Astrocyte (in vitro differentiated cells and primary cell): ENCODE measurements at regions not wholly inside any gene's neighbourhood (a gene's known extent, or its start where the extent isn't known, plus 50 kb on each side); places are given as distances from the start of the nearest gene placed in this dataset.

Experiments used
- DNase-seq: peaks from one replicate; pipeline ENCODE4 v3.0.0-alpha.2; 2010; ENCODE audit warnings: low read depth
- FAIRE-seq: peaks from 2 replicates; lab custom pipeline; 2011; peaks lifted over from hg19 to GRCh38; lab: Jason Lieb, UNC
- H2AFZ ChIP-seq: 2 replicates; pipeline ENCODE4 v1.6.0; 2012; ENCODE audit warnings: low read depth, low read length, inconsistent platforms
- H3K27ac ChIP-seq: 2 replicates; pipeline ENCODE4 v1.5.1; 2011; ENCODE audit warnings: low read depth, low read length, inconsistent platforms
- H3K27me3 ChIP-seq: 2 replicates; pipeline ENCODE4 v1.6.0; 2011; ENCODE audit warnings: low read length, inconsistent platforms; ENCODE audit not compliant: insufficient read depth
- H3K36me3 ChIP-seq: 2 replicates; pipeline ENCODE4 v1.5.1; 2011; ENCODE audit warnings: low read length, inconsistent platforms; ENCODE audit not compliant: insufficient read depth
- H3K4me1 ChIP-seq: 2 replicates; pipeline ENCODE4 v1.5.1; 2011; ENCODE audit warnings: low read length, inconsistent platforms; ENCODE audit not compliant: insufficient read depth
- H3K4me2 ChIP-seq: 2 replicates; pipeline ENCODE4 v1.6.0; 2012; ENCODE audit warnings: low read length, inconsistent platforms
- H3K4me3 ChIP-seq: 2 replicates; pipeline ENCODE4 v1.5.1; 2011; ENCODE audit warnings: low read depth, mild to moderate bottlenecking, low read length, inconsistent platforms; ENCODE audit not compliant: insufficient read depth
- H3K79me2 ChIP-seq: 2 replicates; pipeline ENCODE4 v1.6.0; 2012; ENCODE audit warnings: mild to moderate bottlenecking, low read length, inconsistent platforms; ENCODE audit not compliant: insufficient read depth
- H3K9ac ChIP-seq: 2 replicates; pipeline ENCODE4 v1.6.0; 2012; ENCODE audit warnings: mild to moderate bottlenecking, low read length, inconsistent platforms
- H3K9me3 ChIP-seq: 2 replicates; pipeline ENCODE4 v1.5.1; 2012; ENCODE audit warnings: low read depth, mild to moderate bottlenecking, low read length, inconsistent platforms; ENCODE audit not compliant: insufficient read depth
- H4K20me1 ChIP-seq: 2 replicates; pipeline ENCODE4 v1.6.0; 2012; ENCODE audit warnings: low read length, inconsistent platforms; ENCODE audit not compliant: insufficient read depth
- H3K27ac Mint-ChIP-seq: one replicate; pipeline ENCODE4 v1.8.0; 2021; ENCODE audit warnings: mild to moderate bottlenecking, mixed read lengths; ENCODE audit not compliant: unreplicated experiment
- H3K27me3 Mint-ChIP-seq: one replicate; pipeline ENCODE4 v1.8.0; 2021; ENCODE audit warnings: low read depth, mixed read lengths; ENCODE audit not compliant: unreplicated experiment
- H3K36me3 Mint-ChIP-seq: one replicate; pipeline ENCODE4 v1.8.0; 2021; ENCODE audit warnings: low read depth, mixed read lengths; ENCODE audit not compliant: unreplicated experiment
- H3K4me1 Mint-ChIP-seq: one replicate; pipeline ENCODE4 v1.8.0; 2021; ENCODE audit warnings: low read depth, mixed read lengths; ENCODE audit not compliant: unreplicated experiment
- H3K4me3 Mint-ChIP-seq: one replicate; pipeline ENCODE4 v1.8.0; 2021; ENCODE audit warnings: mild to moderate bottlenecking, moderate library complexity, mixed read lengths; ENCODE audit not compliant: unreplicated experiment
- H3K9me3 Mint-ChIP-seq: one replicate; pipeline ENCODE4 v1.8.0; 2021; ENCODE audit warnings: mild to moderate bottlenecking, mixed read lengths; ENCODE audit not compliant: unreplicated experiment
- CTCF ChIP-seq: IDR thresholded peaks from 2 replicates; pipeline ENCODE4 v1.5.1; 2011; ENCODE audit warnings: low read depth, mild to moderate bottlenecking, inconsistent platforms, low read length, moderate library complexity; ENCODE audit not compliant: insufficient read depth
- EZH2 ChIP-seq: IDR thresholded peaks from 2 replicates; pipeline ENCODE4 v1.6.1; 2012; ENCODE audit warnings: mild to moderate bottlenecking, low read length, inconsistent platforms; ENCODE audit not compliant: insufficient read depth

- no peaks in the 10 kb centered on the region for H3K9me3 ChIP-seq
- H4K20me1 ChIP-seq = no peaks in the 10 kb centered on the region
- H3K4me3 ChIP-seq = no peak overlapping the region
- no peak overlapping the region for H2AFZ ChIP-seq
- H3K27ac ChIP-seq = no peak overlapping the region
- Mint-ChIP-seq H3K4me1 (peaks cover 35% of the 10 kb centered on the region), H3K4me3 (no peak overlapping the region), H3K36me3 (no peaks in the 10 kb centered on the region), H3K27me3 (no peaks in the 10 kb centered on the region), H3K9me3 (peaks cover 14% of the 10 kb centered on the region), H3K27ac (no peak overlapping the region)
- FAIRE-seq (no peak), DNase-seq (no peak)
- TF ChIP-seq CTCF (no peak), EZH2 (no peak)
- H3K9ac ChIP-seq = no peak overlapping the region
- peaks cover 10% of the 10 kb centered on the region for H3K4me1 ChIP-seq
- no peaks in the 10 kb centered on the region for H3K27me3 ChIP-seq
- H3K4me2 ChIP-seq = no peak overlapping the region
- no peaks in the 10 kb centered on the region for H3K79me2 ChIP-seq
- H3K36me3 ChIP-seq = no peaks in the 10 kb centered on the region
Measured at GRCh38 chr5:56330806-56331205, 97.7 kb upstream of the ANKRD55 start.

- Histone ChIP-seq H4K20me1 (no peaks in the 10 kb centered on the region), H2AFZ (no peak overlapping the region), H3K4me3 (no peak overlapping the region), H3K27ac (no peak overlapping the region), H3K4me1 (peaks cover 10% of the 10 kb centered on the region), H3K79me2 (no peaks in the 10 kb centered on the region), H3K4me2 (no peak overlapping the region), H3K9me3 (no peaks in the 10 kb centered on the region), H3K9ac (no peak overlapping the region), H3K36me3 (no peaks in the 10 kb centered on the region), H3K27me3 (no peaks in the 10 kb centered on the region)
- Mint-ChIP-seq H3K4me1 (peaks cover 40% of the 10 kb centered on the region), H3K27me3 (no peaks in the 10 kb centered on the region), H3K36me3 (no peaks in the 10 kb centered on the region), H3K4me3 (no peak overlapping the region), H3K27ac (no peak overlapping the region), H3K9me3 (peaks cover 10% of the 10 kb centered on the region)
- FAIRE-seq (no peak), DNase-seq (no peak)
- TF ChIP-seq CTCF (no peak), EZH2 (no peak)
Measured at GRCh38 chr5:56330167-56330566, 97.0 kb upstream of the ANKRD55 start.

GRCh38 chr5:56329652-56330051 is 96.5 kb upstream of the ANKRD55 start:
- H3K36me3 Mint-ChIP-seq = no peaks in the 10 kb centered on the region
- H2AFZ ChIP-seq = no peak overlapping the region
- H3K36me3 ChIP-seq = no peaks in the 10 kb centered on the region
- H3K27me3 Mint-ChIP-seq = no peaks in the 10 kb centered on the region
- no peak overlapping the region for H3K4me3 ChIP-seq
- TF ChIP-seq EZH2 (no peak), CTCF (no peak)
- H3K4me1 ChIP-seq = peaks cover 10% of the 10 kb centered on the region
- H3K9me3 ChIP-seq = no peaks in the 10 kb centered on the region
- H4K20me1 ChIP-seq = no peaks in the 10 kb centered on the region
- no peak overlapping the region for H3K9ac ChIP-seq
- H3K27me3 ChIP-seq = no peaks in the 10 kb centered on the region
- H3K79me2 ChIP-seq = no peaks in the 10 kb centered on the region
- peak overlapping the region; percentile 60 for H3K4me2 ChIP-seq
- peak overlapping the region; percentile 51 for H3K27ac Mint-ChIP-seq
- H3K9me3 Mint-ChIP-seq = peaks cover 6% of the 10 kb centered on the region
- H3K27ac ChIP-seq = no peak overlapping the region
- FAIRE-seq (no peak), DNase-seq (no peak)
- peaks cover 44% of the 10 kb centered on the region for H3K4me1 Mint-ChIP-seq
- H3K4me3 Mint-ChIP-seq = no peak overlapping the region
